ENCODE measurements at regions not wholly inside any gene's neighbourhood (a gene's known extent, or its start where the extent isn't known, plus 50 kb on each side); places are given as distances from the start of the nearest gene placed in this dataset.

GRCh38 chr13:85363504-85363903 lies 435.7 kb downstream of the SLITRK6 start:
- Histone ChIP-seq H3K4me3 (no peak overlapping the region), H3K36me3 (no peaks in the 10 kb centered on the region), H3K27me3 (no peaks in the 10 kb centered on the region), H3K9me3 (no peaks in the 10 kb centered on the region)
- DNase-seq = no peak

GRCh38 chr13:85362980-85363379 lies 436.2 kb downstream of the SLITRK6 start:
- no peak overlapping the region for H3K4me3 ChIP-seq
- no peaks in the 10 kb centered on the region for H3K36me3 ChIP-seq
- H3K27me3 ChIP-seq = no peaks in the 10 kb centered on the region

GRCh38 chr13:85347251-85347650 lies 452.0 kb downstream of the SLITRK6 start:
- DNase-seq = no peak
- no peaks in the 10 kb centered on the region for H3K9me3 ChIP-seq
- no peak overlapping the region for H3K4me3 ChIP-seq
- no peaks in the 10 kb centered on the region for H3K36me3 ChIP-seq
- H3K27me3 ChIP-seq = no peaks in the 10 kb centered on the region

More at GRCh38 chr13:85362980-85363379, 436.2 kb downstream of the SLITRK6 start:
- no peak for DNase-seq
- H3K9me3 ChIP-seq = no peaks in the 10 kb centered on the region

- no peaks in the 10 kb centered on the region for H3K36me3 ChIP-seq
- H3K4me3 ChIP-seq = no peak overlapping the region
- no peak for DNase-seq
- no peaks in the 10 kb centered on the region for H3K27me3 ChIP-seq
- H3K9me3 ChIP-seq = peaks cover 4% of the 10 kb centered on the region; the same call in 1 of the 2 replicates
These were observed 465.0 kb downstream of the SLITRK6 start for GRCh38 chr13:85334187-85334586.

- H3K4me3 ChIP-seq = no peak overlapping the region
- H3K9me3 ChIP-seq = no peaks in the 10 kb centered on the region
- no peaks in the 10 kb centered on the region for H3K27me3 ChIP-seq
- no peaks in the 10 kb centered on the region for H3K36me3 ChIP-seq
- DNase-seq = no peak
These were observed 465.7 kb downstream of the SLITRK6 start for GRCh38 chr13:85333506-85334020.

GRCh38 chr13:85332615-85333014 lies 466.6 kb downstream of the SLITRK6 start:
- Histone ChIP-seq H3K36me3 (no peaks in the 10 kb centered on the region), H3K27me3 (no peaks in the 10 kb centered on the region), H3K9me3 (no peaks in the 10 kb centered on the region), H3K4me3 (no peak overlapping the region)
- no peak for DNase-seq

GRCh38 chr13:85321734-85322133 lies 477.5 kb downstream of the SLITRK6 start:
- Histone ChIP-seq H3K4me3 (no peak overlapping the region), H3K36me3 (no peaks in the 10 kb centered on the region), H3K9me3 (no peaks in the 10 kb centered on the region), H3K27me3 (no peaks in the 10 kb centered on the region)
- no peak for DNase-seq

- H3K4me3 ChIP-seq = no peak overlapping the region
- H3K36me3 ChIP-seq = no peaks in the 10 kb centered on the region
- DNase-seq = no peak
- H3K9me3 ChIP-seq = no peaks in the 10 kb centered on the region
- no peaks in the 10 kb centered on the region for H3K27me3 ChIP-seq
These were observed 481.4 kb downstream of the SLITRK6 start for GRCh38 chr13:85317781-85318180.

- no peaks in the 10 kb centered on the region for H3K36me3 ChIP-seq
- DNase-seq = no peak
These were observed 482.7 kb downstream of the SLITRK6 start for GRCh38 chr13:85316506-85317025.

GRCh38 chr13:85314686-85315085 lies 484.5 kb downstream of the SLITRK6 start:
- no peak for DNase-seq
- H3K27me3 ChIP-seq = no peaks in the 10 kb centered on the region
- no peaks in the 10 kb centered on the region for H3K36me3 ChIP-seq
- H3K4me3 ChIP-seq = no peak overlapping the region
- no peaks in the 10 kb centered on the region for H3K9me3 ChIP-seq

More at GRCh38 chr13:85316506-85317025, 482.7 kb downstream of the SLITRK6 start:
- no peaks in the 10 kb centered on the region for H3K9me3 ChIP-seq
- peak overlapping the region; percentile 1; the same call in 1 of the 2 replicates for H3K4me3 ChIP-seq
- H3K27me3 ChIP-seq = no peaks in the 10 kb centered on the region

GRCh38 chr13:85313761-85314503 lies 485.3 kb downstream of the SLITRK6 start:
- DNase-seq = peak; percentile 75
- Histone ChIP-seq H3K4me3 (no peak overlapping the region), H3K9me3 (no peaks in the 10 kb centered on the region), H3K36me3 (no peaks in the 10 kb centered on the region), H3K27me3 (no peaks in the 10 kb centered on the region)

GRCh38 chr13:85312071-85312470 lies 487.1 kb downstream of the SLITRK6 start:
- no peak overlapping the region for H3K4me3 ChIP-seq
- H3K9me3 ChIP-seq = no peaks in the 10 kb centered on the region
- no peaks in the 10 kb centered on the region for H3K27me3 ChIP-seq
- no peaks in the 10 kb centered on the region for H3K36me3 ChIP-seq
- DNase-seq = no peak

- no peak for DNase-seq
- no peaks in the 10 kb centered on the region for H3K27me3 ChIP-seq
- no peak overlapping the region for H3K4me3 ChIP-seq
- no peaks in the 10 kb centered on the region for H3K36me3 ChIP-seq
- H3K9me3 ChIP-seq = no peaks in the 10 kb centered on the region
These were observed 495.6 kb downstream of the SLITRK6 start for GRCh38 chr13:85303630-85304029.

- Histone ChIP-seq H3K4me3 (no peak overlapping the region), H3K9me3 (no peaks in the 10 kb centered on the region), H3K36me3 (no peaks in the 10 kb centered on the region), H3K27me3 (no peaks in the 10 kb centered on the region)
- no peak for DNase-seq
These were observed 500.8 kb downstream of the SLITRK6 start for GRCh38 chr13:85298387-85298924.

GRCh38 chr13:85288698-85289097 lies 510.5 kb downstream of the SLITRK6 start:
- DNase-seq = no peak

GRCh38 chr13:85287528-85287927 lies 511.7 kb downstream of the SLITRK6 start:
- H3K27me3 ChIP-seq = no peaks in the 10 kb centered on the region
- H3K36me3 ChIP-seq = no peaks in the 10 kb centered on the region
- DNase-seq = no peak
- no peak overlapping the region for H3K4me3 ChIP-seq
- no peaks in the 10 kb centered on the region for H3K9me3 ChIP-seq

More at GRCh38 chr13:85288698-85289097, 510.5 kb downstream of the SLITRK6 start:
- Histone ChIP-seq H3K27me3 (no peaks in the 10 kb centered on the region), H3K4me3 (no peak overlapping the region), H3K36me3 (no peaks in the 10 kb centered on the region), H3K9me3 (no peaks in the 10 kb centered on the region)

- H3K36me3 ChIP-seq = no peaks in the 10 kb centered on the region
- no peaks in the 10 kb centered on the region for H3K9me3 ChIP-seq
- H3K27me3 ChIP-seq = no peaks in the 10 kb centered on the region
- no peak for DNase-seq
- H3K4me3 ChIP-seq = no peak overlapping the region
These were observed 513.1 kb downstream of the SLITRK6 start for GRCh38 chr13:85286081-85286480.

GRCh38 chr13:85284349-85284748 lies 514.9 kb downstream of the SLITRK6 start:
- Histone ChIP-seq H3K27me3 (no peaks in the 10 kb centered on the region), H3K9me3 (no peaks in the 10 kb centered on the region), H3K36me3 (no peaks in the 10 kb centered on the region), H3K4me3 (no peak overlapping the region)
- no peak for DNase-seq
